Transverse colon (tissue), 4 donors: ENCODE measurements at regions not wholly inside any gene's neighbourhood (a gene's known extent, or its start where the extent isn't known, plus 50 kb on each side); places are given as distances from the start of the nearest gene placed in this dataset.

ENCODE experiments used
- EP300 ChIP-seq: sonication (generic); formaldehyde crosslinking; IDR thresholded peaks from one replicate; pipeline ENCODE4 v1.6.1; 2017; ENCODE audit warnings: antibody characterized with exemption, low read depth
- POLR2A ChIP-seq: fragments of 450-650 bp; IDR thresholded peaks from one replicate; pipeline ENCODE4 v1.6.1; 2016; ENCODE audit warnings: antibody characterized with exemption, mild to moderate bottlenecking, moderate library complexity
- POLR2AphosphoS5 ChIP-seq, 3 donors: sonication (generic); formaldehyde crosslinking; IDR thresholded peaks; one replicate each; pipeline ENCODE4 v1.6.1; 2016; ENCODE audit warnings: antibody characterized with exemption in 3 of 3
- TF ChIP-seq, protein P1 (sequence below), 5 experiments: fragments of 200-600 bp in 3 of 5; fragments of 450-650 bp in 2 of 5; sonication (generic) in 3 of 5; IDR thresholded peaks; 1 replicate in 2 of 5; 2 replicates in 3 of 5; pipeline ENCODE4 v1.5.1; 2016 to 2017; ENCODE audit warnings: antibody characterized with exemption in 5 of 5, inconsistent platforms in 3 of 5, mild to moderate bottlenecking in 2 of 5, moderate library complexity in 1 of 5

DNA sequence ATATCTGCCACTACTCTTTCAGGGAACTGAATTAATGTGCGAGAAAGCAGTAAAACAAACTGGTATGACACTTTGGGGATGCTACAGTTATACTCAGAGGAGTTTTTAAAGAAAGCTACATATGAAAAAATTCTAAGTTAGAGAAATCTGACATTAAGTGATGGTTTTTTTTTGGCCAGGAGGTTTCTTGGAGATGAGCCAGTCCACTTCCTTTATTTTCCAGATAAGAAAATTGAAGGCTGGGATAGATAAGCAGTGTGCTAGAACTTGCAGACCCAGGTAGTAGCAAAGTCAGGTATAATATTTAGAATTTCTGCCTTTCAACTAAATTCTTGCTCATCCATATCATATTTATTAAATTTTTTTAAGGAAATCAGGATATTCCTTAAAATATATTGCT lies 106.8 kb downstream of the FAT4 start:
- TF ChIP-seq, protein P1, sequence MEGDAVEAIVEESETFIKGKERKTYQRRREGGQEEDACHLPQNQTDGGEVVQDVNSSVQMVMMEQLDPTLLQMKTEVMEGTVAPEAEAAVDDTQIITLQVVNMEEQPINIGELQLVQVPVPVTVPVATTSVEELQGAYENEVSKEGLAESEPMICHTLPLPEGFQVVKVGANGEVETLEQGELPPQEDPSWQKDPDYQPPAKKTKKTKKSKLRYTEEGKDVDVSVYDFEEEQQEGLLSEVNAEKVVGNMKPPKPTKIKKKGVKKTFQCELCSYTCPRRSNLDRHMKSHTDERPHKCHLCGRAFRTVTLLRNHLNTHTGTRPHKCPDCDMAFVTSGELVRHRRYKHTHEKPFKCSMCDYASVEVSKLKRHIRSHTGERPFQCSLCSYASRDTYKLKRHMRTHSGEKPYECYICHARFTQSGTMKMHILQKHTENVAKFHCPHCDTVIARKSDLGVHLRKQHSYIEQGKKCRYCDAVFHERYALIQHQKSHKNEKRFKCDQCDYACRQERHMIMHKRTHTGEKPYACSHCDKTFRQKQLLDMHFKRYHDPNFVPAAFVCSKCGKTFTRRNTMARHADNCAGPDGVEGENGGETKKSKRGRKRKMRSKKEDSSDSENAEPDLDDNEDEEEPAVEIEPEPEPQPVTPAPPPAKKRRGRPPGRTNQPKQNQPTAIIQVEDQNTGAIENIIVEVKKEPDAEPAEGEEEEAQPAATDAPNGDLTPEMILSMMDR (IDR thresholded peaks at IDR 0.05): no peak
- TF ChIP-seq POLR2A (no peak), EP300 (no peak), POLR2AphosphoS5 (IDR thresholded peaks at IDR 0.05) (no peak)
